Activated CD8-positive, alpha-beta T cell treated with anti-CD3 and anti-CD28 coated beads, Interleukin-2, amount 10 ng/mL, durations not matched to agents 7 days and 5 days (primary cell): ENCODE measurements at regions not wholly inside any gene's neighbourhood (a gene's known extent, or its start where the extent isn't known, plus 50 kb on each side); places are given as distances from the start of the nearest gene placed in this dataset.

Source experiments
- ATAC-seq: fragments of 150-1000 bp; cut with Tn5 transposase; one replicate; pipeline ENCODE4 v1.10.0; 2021; ENCODE audit warnings: moderate library complexity
- CTCF ChIA-PET: fragments of 350-600 bp; sonication (Branson Sonifier 250); formaldehyde crosslinking; loops from one replicate; lab custom pipeline; 2021; ENCODE audit warnings: antibody characterized with exemption; lab: Charles Lee
- POLR2A ChIA-PET: fragments of 350-600 bp; sonication (Branson Sonifier 250); formaldehyde crosslinking; loops from one replicate; lab custom pipeline; 2021; ENCODE audit warnings: antibody characterized with exemption; lab: Charles Lee
- DNase-seq: peaks from one replicate; pipeline ENCODE4 v3.0.0-alpha.2; 2020
- H3K27ac Mint-ChIP-seq: one replicate; pipeline ENCODE4 v1.8.0; 2021; ENCODE audit warnings: mild to moderate bottlenecking, mixed read lengths
- H3K27me3 Mint-ChIP-seq: one replicate; pipeline ENCODE4 v1.8.0; 2021; ENCODE audit warnings: low read depth, mixed read lengths
- H3K36me3 Mint-ChIP-seq: one replicate; pipeline ENCODE4 v1.8.0; 2021; ENCODE audit warnings: low read depth, mixed read lengths
- H3K4me1 Mint-ChIP-seq: one replicate; pipeline ENCODE4 v1.8.0; 2021; ENCODE audit warnings: low read depth, mixed read lengths
- H3K4me3 Mint-ChIP-seq: one replicate; pipeline ENCODE4 v1.8.0; 2021; ENCODE audit warnings: mild to moderate bottlenecking, mixed read lengths
- H3K9me3 Mint-ChIP-seq: one replicate; pipeline ENCODE4 v1.8.0; 2022; ENCODE audit warnings: mixed read lengths; ENCODE audit not compliant: insufficient read depth

- Mint-ChIP-seq H3K4me3 (no peak overlapping the region), H3K36me3 (no peaks in the 10 kb centered on the region), H3K9me3 (no peaks in the 10 kb centered on the region), H3K27me3 (no peaks in the 10 kb centered on the region), H3K4me1 (no peaks in the 10 kb centered on the region), H3K27ac (no peak overlapping the region)
- CTCF ChIA-PET: no interaction called here
- no peak for ATAC-seq
- POLR2A ChIA-PET: no interaction called here
- no peak for DNase-seq
Observed at GRCh38 chr15:62770111-62770660, 272.4 kb upstream of the TPM1 start.

GRCh38 chr15:62770752-62771151 lies 271.8 kb upstream of the TPM1 start:
- POLR2A ChIA-PET: no interaction called here
- CTCF ChIA-PET: no interaction called here
- ATAC-seq (no peak), DNase-seq (no peak)
- H3K4me3 Mint-ChIP-seq: no peak overlapping the region
- H3K36me3 Mint-ChIP-seq: no peaks in the 10 kb centered on the region
- no peak overlapping the region for H3K27ac Mint-ChIP-seq
- no peaks in the 10 kb centered on the region for H3K9me3 Mint-ChIP-seq
- no peaks in the 10 kb centered on the region for H3K4me1 Mint-ChIP-seq
- H3K27me3 Mint-ChIP-seq: no peaks in the 10 kb centered on the region

GRCh38 chr15:62771234-62771633 lies 271.3 kb upstream of the TPM1 start:
- DNase-seq (no peak), ATAC-seq (no peak)
- H3K27me3 Mint-ChIP-seq: no peaks in the 10 kb centered on the region
- H3K4me1 Mint-ChIP-seq: no peaks in the 10 kb centered on the region
- POLR2A ChIA-PET: no interaction called here
- no peak overlapping the region for H3K4me3 Mint-ChIP-seq
- H3K36me3 Mint-ChIP-seq: no peaks in the 10 kb centered on the region
- CTCF ChIA-PET: no interaction called here
- no peak overlapping the region for H3K27ac Mint-ChIP-seq
- H3K9me3 Mint-ChIP-seq: no peaks in the 10 kb centered on the region

GRCh38 chr15:62773369-62774165 lies 269.0 kb upstream of the TPM1 start:
- Mint-ChIP-seq H3K4me1 (no peaks in the 10 kb centered on the region), H3K9me3 (no peaks in the 10 kb centered on the region), H3K27ac (no peak overlapping the region), H3K36me3 (no peaks in the 10 kb centered on the region), H3K4me3 (no peak overlapping the region), H3K27me3 (no peaks in the 10 kb centered on the region)
- ChIA-PET CTCF (no interaction called here), POLR2A (no interaction called here)
- DNase-seq (no peak), ATAC-seq (no peak)

- no peak overlapping the region for H3K27ac Mint-ChIP-seq
- H3K4me3 Mint-ChIP-seq: no peak overlapping the region
- no peak for DNase-seq
- no peak for ATAC-seq
- H3K4me1 Mint-ChIP-seq: no peaks in the 10 kb centered on the region
- ChIA-PET POLR2A (no interaction called here), CTCF (no interaction called here)
- peaks cover 2% of the 10 kb centered on the region for H3K27me3 Mint-ChIP-seq
- H3K9me3 Mint-ChIP-seq: no peaks in the 10 kb centered on the region
- no peaks in the 10 kb centered on the region for H3K36me3 Mint-ChIP-seq
Observed at GRCh38 chr15:62775932-62776331, 266.6 kb upstream of the TPM1 start.

GRCh38 chr15:62777671-62778070 lies 264.9 kb upstream of the TPM1 start:
- peaks cover 5% of the 10 kb centered on the region for H3K27me3 Mint-ChIP-seq
- no peak overlapping the region for H3K4me3 Mint-ChIP-seq
- H3K4me1 Mint-ChIP-seq: no peaks in the 10 kb centered on the region
- no peaks in the 10 kb centered on the region for H3K36me3 Mint-ChIP-seq
- ChIA-PET CTCF (no interaction called here), POLR2A (no interaction called here)
- H3K9me3 Mint-ChIP-seq: no peaks in the 10 kb centered on the region
- DNase-seq (no peak), ATAC-seq (no peak)
- no peak overlapping the region for H3K27ac Mint-ChIP-seq

GRCh38 chr15:62779036-62779770 lies 263.3 kb upstream of the TPM1 start:
- peaks cover 5% of the 10 kb centered on the region for H3K27me3 Mint-ChIP-seq
- H3K27ac Mint-ChIP-seq: no peak overlapping the region
- DNase-seq: no peak
- no peaks in the 10 kb centered on the region for H3K36me3 Mint-ChIP-seq
- ATAC-seq: no peak
- H3K4me1 Mint-ChIP-seq: no peaks in the 10 kb centered on the region
- POLR2A ChIA-PET: no interaction called here
- CTCF ChIA-PET: no interaction called here
- H3K4me3 Mint-ChIP-seq: no peak overlapping the region
- no peaks in the 10 kb centered on the region for H3K9me3 Mint-ChIP-seq

GRCh38 chr15:62779899-62780298 lies 262.6 kb upstream of the TPM1 start:
- ChIA-PET CTCF (no interaction called here), POLR2A (no interaction called here)

GRCh38 chr15:62781081-62781497 lies 261.5 kb upstream of the TPM1 start:
- Mint-ChIP-seq H3K36me3 (no peaks in the 10 kb centered on the region), H3K27ac (no peak overlapping the region), H3K27me3 (peaks cover 9% of the 10 kb centered on the region), H3K9me3 (no peaks in the 10 kb centered on the region), H3K4me3 (no peak overlapping the region), H3K4me1 (no peaks in the 10 kb centered on the region)
- DNase-seq (no peak), ATAC-seq (no peak)
- ChIA-PET POLR2A (no interaction called here), CTCF (no interaction called here)

More at GRCh38 chr15:62779899-62780298, 262.6 kb upstream of the TPM1 start:
- Mint-ChIP-seq H3K27me3 (peaks cover 5% of the 10 kb centered on the region), H3K9me3 (no peaks in the 10 kb centered on the region), H3K4me3 (no peak overlapping the region), H3K27ac (no peak overlapping the region), H3K4me1 (no peaks in the 10 kb centered on the region), H3K36me3 (no peaks in the 10 kb centered on the region)
- ATAC-seq: no peak
- no peak for DNase-seq

- no peak for ATAC-seq
- H3K4me1 Mint-ChIP-seq: no peaks in the 10 kb centered on the region
- ChIA-PET CTCF (interaction anchor here (0.9 kb wide), 1 partner anchor 29 kb away, joined by 3 read pairs; no protein-coding TSS in a partner anchor), POLR2A (no interaction called here)
- no peak for DNase-seq
- no peaks in the 10 kb centered on the region for H3K36me3 Mint-ChIP-seq
- H3K4me3 Mint-ChIP-seq: no peak overlapping the region
- no peak overlapping the region for H3K27ac Mint-ChIP-seq
- H3K27me3 Mint-ChIP-seq: peaks cover 9% of the 10 kb centered on the region
- H3K9me3 Mint-ChIP-seq: no peaks in the 10 kb centered on the region
Observed at GRCh38 chr15:62782071-62782841, 260.3 kb upstream of the TPM1 start.

GRCh38 chr15:62782896-62783295 lies 259.7 kb upstream of the TPM1 start:
- no peaks in the 10 kb centered on the region for H3K4me1 Mint-ChIP-seq
- H3K27ac Mint-ChIP-seq: no peak overlapping the region
- CTCF ChIA-PET: interaction anchor here (0.9 kb wide), 1 partner anchor 28 kb away, joined by 3 read pairs; no protein-coding TSS in a partner anchor
- H3K27me3 Mint-ChIP-seq: peaks cover 9% of the 10 kb centered on the region
- no peak overlapping the region for H3K4me3 Mint-ChIP-seq
- DNase-seq (no peak), ATAC-seq (no peak)
- POLR2A ChIA-PET: no interaction called here
- no peaks in the 10 kb centered on the region for H3K9me3 Mint-ChIP-seq
- no peaks in the 10 kb centered on the region for H3K36me3 Mint-ChIP-seq
